Islet precursor cell (in vitro differentiated cells): ENCODE measurements at regions not wholly inside any gene's neighbourhood (a gene's known extent, or its start where the extent isn't known, plus 50 kb on each side); places are given as distances from the start of the nearest gene placed in this dataset.

ENCODE experiments used
- DNase-seq: peaks from one replicate; pipeline ENCODE4 v3.0.0-alpha.2; 2018

GRCh38 chrX:6472652-6473342 is 62.1 kb downstream of the VCX3A start:
- DNase-seq, result no peak

GRCh38 chrX:6468706-6469105 is 66.2 kb downstream of the VCX3A start:
- no peak for DNase-seq

- DNase-seq, result no peak
These were observed 69.2 kb downstream of the VCX3A start for GRCh38 chrX:6465756-6466155.

- DNase-seq, result no peak
These were observed 70.2 kb downstream of the VCX3A start for GRCh38 chrX:6464726-6465125.

GRCh38 chrX:6460893-6461490 is 73.9 kb downstream of the VCX3A start:
- peak; percentile 60 for DNase-seq

- DNase-seq, result no peak
These were observed 78.7 kb downstream of the VCX3A start for GRCh38 chrX:6456196-6456595.

- no peak for DNase-seq
These were observed 85.0 kb downstream of the VCX3A start for GRCh38 chrX:6449946-6450345.

GRCh38 chrX:6448003-6448402 is 86.9 kb downstream of the VCX3A start:
- no peak for DNase-seq

GRCh38 chrX:6446582-6446981 is 88.3 kb downstream of the VCX3A start:
- no peak for DNase-seq

GRCh38 chrX:6440648-6441047 is 94.3 kb downstream of the VCX3A start:
- DNase-seq, result no peak

GRCh38 chrX:6432226-6432625 is 102.7 kb downstream of the VCX3A start:
- no peak for DNase-seq

GRCh38 chrX:6407542-6407941 is 127.4 kb downstream of the VCX3A start:
- DNase-seq, result no peak

GRCh38 chrX:6386837-6387236 is 148.1 kb downstream of the VCX3A start:
- no peak for DNase-seq

GRCh38 chrX:6384921-6385320 is 150.0 kb downstream of the VCX3A start:
- DNase-seq, result no peak

- DNase-seq, result peak; percentile 75
These were observed 150.5 kb downstream of the VCX3A start for GRCh38 chrX:6384371-6384770.

GRCh38 chrX:6383917-6384316 is 151.0 kb downstream of the VCX3A start:
- no peak for DNase-seq

- DNase-seq, result no peak
These were observed 151.4 kb downstream of the VCX3A start for GRCh38 chrX:6383488-6383887.

GRCh38 chrX:6382284-6382683 is 152.6 kb downstream of the VCX3A start:
- DNase-seq, result no peak

- DNase-seq, result no peak
These were observed 148.6 kb upstream of the NLGN4X start for GRCh38 chrX:6377103-6377764.

GRCh38 chrX:6374556-6374955 is 145.9 kb upstream of the NLGN4X start:
- DNase-seq, result no peak

- DNase-seq, result no peak
These were observed 144.3 kb upstream of the NLGN4X start for GRCh38 chrX:6372981-6373380.

GRCh38 chrX:6371353-6371752 is 142.7 kb upstream of the NLGN4X start:
- no peak for DNase-seq

GRCh38 chrX:6363188-6363587 is 134.5 kb upstream of the NLGN4X start:
- no peak for DNase-seq

GRCh38 chrX:6325437-6325836 is 96.8 kb upstream of the NLGN4X start:
- peak; percentile 55 for DNase-seq
